ENCODE measurements at regions not wholly inside any gene's neighbourhood (a gene's known extent, or its start where the extent isn't known, plus 50 kb on each side); places are given as distances from the start of the nearest gene placed in this dataset.

GRCh38 chr3:28743271-28743670, 394.6 kb upstream of the AZI2 start:
- DNase-seq = no peak

GRCh38 chr3:28743831-28744230, 395.2 kb upstream of the AZI2 start:
- no peak for DNase-seq

- DNase-seq = no peak
These were observed 396.8 kb upstream of the AZI2 start for GRCh38 chr3:28745436-28745835.

GRCh38 chr3:28745916-28746617, 397.4 kb upstream of the AZI2 start:
- peak; percentile 17 for DNase-seq

- no peak for DNase-seq
These were observed 398.4 kb upstream of the AZI2 start for GRCh38 chr3:28746990-28747389.

- no peak for DNase-seq
These were observed 403.2 kb upstream of the AZI2 start for GRCh38 chr3:28751864-28752263.

- no peak for DNase-seq
These were observed 403.7 kb upstream of the AZI2 start for GRCh38 chr3:28752290-28752689.

GRCh38 chr3:28756056-28756455, 407.4 kb upstream of the AZI2 start:
- no peak for DNase-seq

- no peak for DNase-seq
These were observed 409.5 kb upstream of the AZI2 start for GRCh38 chr3:28758115-28758514.

- DNase-seq = no peak
These were observed 412.8 kb upstream of the AZI2 start for GRCh38 chr3:28761375-28761774.

- DNase-seq = no peak
These were observed 416.6 kb upstream of the AZI2 start for GRCh38 chr3:28765194-28765593.

GRCh38 chr3:28768439-28768838, 419.8 kb upstream of the AZI2 start:
- no peak for DNase-seq

- DNase-seq = no peak
These were observed 429.3 kb upstream of the AZI2 start for GRCh38 chr3:28777806-28778475.

- DNase-seq = no peak
These were observed 431.9 kb upstream of the AZI2 start for GRCh38 chr3:28780480-28780879.

- DNase-seq = no peak
These were observed 432.4 kb upstream of the AZI2 start for GRCh38 chr3:28781053-28781452.

- no peak for DNase-seq
These were observed 437.8 kb upstream of the AZI2 start for GRCh38 chr3:28786446-28786845.

- no peak for DNase-seq
These were observed 439.9 kb upstream of the AZI2 start for GRCh38 chr3:28788571-28788970.

- no peak for DNase-seq
These were observed 443.2 kb upstream of the AZI2 start for GRCh38 chr3:28791713-28792255.

- DNase-seq = no peak
These were observed 444.0 kb upstream of the AZI2 start for GRCh38 chr3:28792604-28793003.

- DNase-seq = no peak
These were observed 450.5 kb upstream of the AZI2 start for GRCh38 chr3:28799084-28799483.

- no peak for DNase-seq
These were observed 451.6 kb upstream of the AZI2 start for GRCh38 chr3:28800203-28800602.

- DNase-seq = no peak
These were observed 459.4 kb upstream of the AZI2 start for GRCh38 chr3:28808068-28808467.

- DNase-seq = no peak
These were observed 464.9 kb upstream of the RBMS3 start for GRCh38 chr3:28816017-28816416.

GRCh38 chr3:28824316-28824715, 456.6 kb upstream of the RBMS3 start:
- no peak for DNase-seq

Measured in hindlimb muscle (tissue), 1 donor.